PC-9 (cell line): ENCODE measurements at regions not wholly inside any gene's neighbourhood (a gene's known extent, or its start where the extent isn't known, plus 50 kb on each side); places are given as distances from the start of the nearest gene placed in this dataset.

Experiments
- EZH2 ChIP-seq: fragments of 200-600 bp; sonication (generic); IDR thresholded peaks from 2 replicates; pipeline ENCODE4 v1.8.0; 2017; ENCODE audit warnings: antibody characterized with exemption, low read depth
- TF ChIP-seq, protein P1 (sequence below): fragments of 200-600 bp; sonication (generic); conservative IDR thresholded peaks from 2 replicates; pipeline ENCODE4 v1.6.1; 2017; ENCODE audit warnings: mixed run types, antibody characterized with exemption, mild to moderate bottlenecking, moderate library complexity

GRCh38 chr15:45904019-45904418, 269.2 kb downstream of the SQOR start:
- TF ChIP-seq, protein P1, sequence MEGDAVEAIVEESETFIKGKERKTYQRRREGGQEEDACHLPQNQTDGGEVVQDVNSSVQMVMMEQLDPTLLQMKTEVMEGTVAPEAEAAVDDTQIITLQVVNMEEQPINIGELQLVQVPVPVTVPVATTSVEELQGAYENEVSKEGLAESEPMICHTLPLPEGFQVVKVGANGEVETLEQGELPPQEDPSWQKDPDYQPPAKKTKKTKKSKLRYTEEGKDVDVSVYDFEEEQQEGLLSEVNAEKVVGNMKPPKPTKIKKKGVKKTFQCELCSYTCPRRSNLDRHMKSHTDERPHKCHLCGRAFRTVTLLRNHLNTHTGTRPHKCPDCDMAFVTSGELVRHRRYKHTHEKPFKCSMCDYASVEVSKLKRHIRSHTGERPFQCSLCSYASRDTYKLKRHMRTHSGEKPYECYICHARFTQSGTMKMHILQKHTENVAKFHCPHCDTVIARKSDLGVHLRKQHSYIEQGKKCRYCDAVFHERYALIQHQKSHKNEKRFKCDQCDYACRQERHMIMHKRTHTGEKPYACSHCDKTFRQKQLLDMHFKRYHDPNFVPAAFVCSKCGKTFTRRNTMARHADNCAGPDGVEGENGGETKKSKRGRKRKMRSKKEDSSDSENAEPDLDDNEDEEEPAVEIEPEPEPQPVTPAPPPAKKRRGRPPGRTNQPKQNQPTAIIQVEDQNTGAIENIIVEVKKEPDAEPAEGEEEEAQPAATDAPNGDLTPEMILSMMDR, result no peak
- TF ChIP-seq EZH2, result no peak
